ENCODE measurements at regions not wholly inside any gene's neighbourhood (a gene's known extent, or its start where the extent isn't known, plus 50 kb on each side); places are given as distances from the start of the nearest gene placed in this dataset.

DNA sequence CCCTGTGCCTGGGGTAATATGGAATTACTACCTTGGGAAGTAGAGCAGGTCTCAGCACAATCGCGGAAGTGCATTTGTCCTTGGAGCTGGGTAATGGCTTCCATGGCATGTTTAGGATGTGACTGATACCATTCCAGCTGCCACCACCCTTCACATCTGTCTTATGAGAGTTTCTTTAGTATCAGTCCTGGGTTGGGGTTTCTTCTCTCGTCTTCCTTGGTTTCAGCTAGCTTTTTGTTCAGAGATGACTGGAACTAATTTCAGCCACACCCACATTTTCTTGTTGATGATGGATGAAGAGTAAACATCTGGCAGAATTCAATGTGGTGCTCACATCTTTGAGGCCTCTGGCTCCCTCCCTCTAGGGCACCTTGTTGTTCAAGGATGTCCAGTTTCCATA lies 212.9 kb upstream of the SOX21 start:
- Histone ChIP-seq H3K79me1 (replicated peaks; ENCODE audit: low read length, poor library complexity, severe bottlenecking) (no peaks in the 10 kb centered on the region), H4K91ac (ENCODE audit: low read length) (no peak overlapping the region), H3K4me2 (ENCODE audit: low read length, poor library complexity, severe bottlenecking) (no peak overlapping the region), H3K9me3 (ENCODE audit: control insufficient read depth, low read length) (no peaks in the 10 kb centered on the region), H3K27ac (ENCODE audit: low read length, poor library complexity, severe bottlenecking) (no peak overlapping the region), H3K14ac (ENCODE audit: low read length in 2 of 2) (no peak overlapping the region), H3K36me3 (ENCODE audit: control insufficient read depth in 1 of 2, insufficient read depth in 2 of 2, low read depth in 1 of 2, low read length in 2 of 2) (no peaks in the 10 kb centered on the region), H2BK5ac (ENCODE audit: low read depth, low read length, poor library complexity, severe bottlenecking) (no peak overlapping the region), H3K4me1 (ENCODE audit: control insufficient read depth, insufficient read depth, low read depth, low read length) (no peaks in the 10 kb centered on the region), H3K4me3 (ENCODE audit: insufficient read depth in 1 of 2, low read depth in 1 of 2, low read length in 2 of 2) (no peak overlapping the region), H2AFZ (ENCODE audit: low read depth, low read length) (no peak overlapping the region), H4K8ac (ENCODE audit: low read length) (no peak overlapping the region), H3K4ac (ENCODE audit: low read depth in 1 of 2, low read length in 2 of 2) (no peak overlapping the region), H3K18ac (ENCODE audit: low read depth in 1 of 2, low read length in 2 of 2) (no peak overlapping the region), H2BK15ac (ENCODE audit: low read depth, poor library complexity, severe bottlenecking) (no peak overlapping the region), H2BK120ac (ENCODE audit: low read depth, low read length) (no peak overlapping the region), H2BK12ac (ENCODE audit: low read length in 2 of 2) (no peak overlapping the region), H3K23ac (ENCODE audit: low read length in 2 of 2) (peak overlapping the region in 1 of 2 experiments; percentile 60), H2AK5ac (ENCODE audit: low read length, severe bottlenecking) (no peak overlapping the region), H3K27me3 (ENCODE audit: control insufficient read depth in 1 of 2, insufficient read depth in 1 of 2, low read length in 2 of 2) (peaks cover 0 to 33% of the 10 kb centered on the region in 2 experiments), H3K9ac (ENCODE audit: low read length) (no peak overlapping the region)
- DNase-seq = no peak
- no CpG with 5 or more reads among the region's 3 CpGs for WGBS

GRCh38 chr13:94921181-94921580 lies 208.8 kb upstream of the SOX21 start:
- H3K18ac ChIP-seq (ENCODE audit: low read depth in 1 of 2, low read length in 2 of 2) = no peak overlapping the region
- no peak overlapping the region for H3K23ac ChIP-seq (ENCODE audit: low read length in 2 of 2)
- H3K36me3 ChIP-seq (ENCODE audit: control insufficient read depth in 1 of 2, insufficient read depth in 2 of 2, low read depth in 1 of 2, low read length in 2 of 2) = no peaks in the 10 kb centered on the region
- no peak overlapping the region for H2BK12ac ChIP-seq (ENCODE audit: low read length in 2 of 2)
- H3K4me3 ChIP-seq (ENCODE audit: insufficient read depth in 1 of 2, low read depth in 1 of 2, low read length in 2 of 2) = no peak overlapping the region
- no peaks in the 10 kb centered on the region for H3K4me1 ChIP-seq (ENCODE audit: control insufficient read depth, insufficient read depth, low read depth, low read length)
- H3K4me2 ChIP-seq (ENCODE audit: low read length, poor library complexity, severe bottlenecking) = no peak overlapping the region
- no peak overlapping the region for H3K4ac ChIP-seq (ENCODE audit: low read depth in 1 of 2, low read length in 2 of 2)
- no peak overlapping the region for H2BK15ac ChIP-seq (ENCODE audit: low read depth, poor library complexity, severe bottlenecking)
- no peak overlapping the region for H4K91ac ChIP-seq (ENCODE audit: low read length)
- H3K79me1 ChIP-seq (replicated peaks; ENCODE audit: low read length, poor library complexity, severe bottlenecking) = no peaks in the 10 kb centered on the region
- H3K27ac ChIP-seq (ENCODE audit: low read length, poor library complexity, severe bottlenecking) = no peak overlapping the region
- no peak overlapping the region for H4K8ac ChIP-seq (ENCODE audit: low read length)
- no peak overlapping the region for H3K9ac ChIP-seq (ENCODE audit: low read length)
- no peak overlapping the region for H2BK5ac ChIP-seq (ENCODE audit: low read depth, low read length, poor library complexity, severe bottlenecking)
- H3K9me3 ChIP-seq (ENCODE audit: control insufficient read depth, low read length) = no peaks in the 10 kb centered on the region
- 57% methylated on average over 4 of the region's 4 CpGs for WGBS
- H3K14ac ChIP-seq (ENCODE audit: low read length in 2 of 2) = no peak overlapping the region
- H2AK5ac ChIP-seq (ENCODE audit: low read length, severe bottlenecking) = no peak overlapping the region
- DNase-seq = no peak
- H2BK120ac ChIP-seq (ENCODE audit: low read depth, low read length) = no peak overlapping the region
- H3K27me3 ChIP-seq (ENCODE audit: control insufficient read depth in 1 of 2, insufficient read depth in 1 of 2, low read length in 2 of 2) = peaks cover 0 to 27% of the 10 kb centered on the region in 2 experiments
- H2AFZ ChIP-seq (ENCODE audit: low read depth, low read length) = no peak overlapping the region

DNA sequence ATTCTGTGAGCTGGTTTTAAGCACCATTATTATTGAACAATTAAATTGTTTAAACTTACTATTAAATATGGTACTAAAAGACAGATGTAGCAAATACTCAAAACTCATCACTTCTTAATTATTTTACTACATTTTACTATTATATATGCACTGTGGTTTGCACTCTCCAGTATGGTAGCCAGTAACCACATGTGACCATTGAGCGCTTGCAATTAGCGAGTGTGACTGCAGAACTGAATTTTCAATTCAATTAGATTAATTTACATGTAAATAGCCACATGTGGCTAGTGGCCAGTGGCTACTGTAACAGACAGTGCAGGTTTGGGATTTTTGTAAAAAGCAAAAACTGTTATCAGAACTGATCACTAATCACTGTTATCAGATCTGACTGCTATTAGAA lies 208.2 kb upstream of the SOX21 start:
- H2BK15ac ChIP-seq (ENCODE audit: low read depth, poor library complexity, severe bottlenecking) = no peak overlapping the region
- no peak overlapping the region for H3K4me3 ChIP-seq (ENCODE audit: insufficient read depth in 1 of 2, low read depth in 1 of 2, low read length in 2 of 2)
- no peak overlapping the region for H3K27ac ChIP-seq (ENCODE audit: low read length, poor library complexity, severe bottlenecking)
- H2BK5ac ChIP-seq (ENCODE audit: low read depth, low read length, poor library complexity, severe bottlenecking) = no peak overlapping the region
- no peaks in the 10 kb centered on the region for H3K79me1 ChIP-seq (replicated peaks; ENCODE audit: low read length, poor library complexity, severe bottlenecking)
- no peak overlapping the region for H4K8ac ChIP-seq (ENCODE audit: low read length)
- H4K91ac ChIP-seq (ENCODE audit: low read length) = no peak overlapping the region
- WGBS = no CpG with 5 or more reads among the region's 2 CpGs
- H3K9me3 ChIP-seq (ENCODE audit: control insufficient read depth, low read length) = no peaks in the 10 kb centered on the region
- H3K27me3 ChIP-seq (ENCODE audit: control insufficient read depth in 1 of 2, insufficient read depth in 1 of 2, low read length in 2 of 2) = peaks cover 0 to 27% of the 10 kb centered on the region in 2 experiments
- no peak overlapping the region for H3K4me2 ChIP-seq (ENCODE audit: low read length, poor library complexity, severe bottlenecking)
- H2BK12ac ChIP-seq (ENCODE audit: low read length in 2 of 2) = no peak overlapping the region
- H2BK120ac ChIP-seq (ENCODE audit: low read depth, low read length) = no peak overlapping the region
- no peak overlapping the region for H3K9ac ChIP-seq (ENCODE audit: low read length)
- H3K18ac ChIP-seq (ENCODE audit: low read depth in 1 of 2, low read length in 2 of 2) = no peak overlapping the region
- DNase-seq = no peak
- H3K23ac ChIP-seq (ENCODE audit: low read length in 2 of 2) = no peak overlapping the region
- H3K4ac ChIP-seq (ENCODE audit: low read depth in 1 of 2, low read length in 2 of 2) = no peak overlapping the region
- H3K36me3 ChIP-seq (ENCODE audit: control insufficient read depth in 1 of 2, insufficient read depth in 2 of 2, low read depth in 1 of 2, low read length in 2 of 2) = no peaks in the 10 kb centered on the region
- no peak overlapping the region for H2AK5ac ChIP-seq (ENCODE audit: low read length, severe bottlenecking)
- no peak overlapping the region for H3K14ac ChIP-seq (ENCODE audit: low read length in 2 of 2)
- no peaks in the 10 kb centered on the region for H3K4me1 ChIP-seq (ENCODE audit: control insufficient read depth, insufficient read depth, low read depth, low read length)
- no peak overlapping the region for H2AFZ ChIP-seq (ENCODE audit: low read depth, low read length)

DNA sequence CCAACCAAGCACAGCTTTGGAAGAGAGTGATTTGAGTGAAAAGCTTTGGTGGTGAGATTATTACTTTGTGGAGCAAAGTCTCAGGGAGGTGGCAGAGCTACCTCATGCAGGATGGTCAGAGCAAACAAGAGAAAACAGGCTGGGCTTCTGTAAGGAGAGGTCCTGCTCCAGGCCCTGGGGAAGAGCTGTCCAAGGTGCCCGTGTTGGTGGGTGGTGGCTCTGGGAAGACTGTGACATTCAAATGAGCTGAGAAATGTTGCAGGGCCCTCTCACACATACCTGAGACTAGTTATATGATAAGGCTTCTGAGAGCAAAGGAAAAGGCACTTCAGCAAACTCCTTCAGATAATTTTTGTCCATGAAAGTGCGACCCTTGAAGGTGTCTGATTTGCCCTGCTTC lies 205.5 kb upstream of the SOX21 start:
- Histone ChIP-seq H4K91ac (ENCODE audit: low read length) (no peak overlapping the region), H3K4ac (ENCODE audit: low read depth in 1 of 2, low read length in 2 of 2) (no peak overlapping the region), H3K36me3 (ENCODE audit: control insufficient read depth in 1 of 2, insufficient read depth in 2 of 2, low read depth in 1 of 2, low read length in 2 of 2) (no peaks in the 10 kb centered on the region), H3K4me2 (ENCODE audit: low read length, poor library complexity, severe bottlenecking) (no peak overlapping the region), H3K27ac (ENCODE audit: low read length, poor library complexity, severe bottlenecking) (no peak overlapping the region), H3K27me3 (ENCODE audit: control insufficient read depth in 1 of 2, insufficient read depth in 1 of 2, low read length in 2 of 2) (peaks cover 0 to 12% of the 10 kb centered on the region in 2 experiments), H2AFZ (ENCODE audit: low read depth, low read length) (no peak overlapping the region), H3K9ac (ENCODE audit: low read length) (no peak overlapping the region), H3K79me1 (replicated peaks; ENCODE audit: low read length, poor library complexity, severe bottlenecking) (no peaks in the 10 kb centered on the region), H2BK5ac (ENCODE audit: low read depth, low read length, poor library complexity, severe bottlenecking) (no peak overlapping the region), H2AK5ac (ENCODE audit: low read length, severe bottlenecking) (no peak overlapping the region), H3K4me3 (ENCODE audit: insufficient read depth in 1 of 2, low read depth in 1 of 2, low read length in 2 of 2) (no peak overlapping the region), H3K9me3 (ENCODE audit: control insufficient read depth, low read length) (no peaks in the 10 kb centered on the region), H2BK120ac (ENCODE audit: low read depth, low read length) (no peak overlapping the region), H2BK12ac (ENCODE audit: low read length in 2 of 2) (no peak overlapping the region), H2BK15ac (ENCODE audit: low read depth, poor library complexity, severe bottlenecking) (no peak overlapping the region), H3K14ac (ENCODE audit: low read length in 2 of 2) (no peak overlapping the region), H4K8ac (ENCODE audit: low read length) (no peak overlapping the region), H3K4me1 (ENCODE audit: control insufficient read depth, insufficient read depth, low read depth, low read length) (no peaks in the 10 kb centered on the region), H3K23ac (ENCODE audit: low read length in 2 of 2) (no peak overlapping the region), H3K18ac (ENCODE audit: low read depth in 1 of 2, low read length in 2 of 2) (no peak overlapping the region)
- peak; percentile 6 for DNase-seq
- WGBS = 22% methylated on average over 1 of the region's 2 CpGs
